ENCODE measurements at regions not wholly inside any gene's neighbourhood (a gene's known extent, or its start where the extent isn't known, plus 50 kb on each side); places are given as distances from the start of the nearest gene placed in this dataset.
"Not testable (repeated sequence)": the region's sequence is repeated elsewhere in the genome, so short reads cannot be mapped to it uniquely, and the experiment has no call there.

DNA sequence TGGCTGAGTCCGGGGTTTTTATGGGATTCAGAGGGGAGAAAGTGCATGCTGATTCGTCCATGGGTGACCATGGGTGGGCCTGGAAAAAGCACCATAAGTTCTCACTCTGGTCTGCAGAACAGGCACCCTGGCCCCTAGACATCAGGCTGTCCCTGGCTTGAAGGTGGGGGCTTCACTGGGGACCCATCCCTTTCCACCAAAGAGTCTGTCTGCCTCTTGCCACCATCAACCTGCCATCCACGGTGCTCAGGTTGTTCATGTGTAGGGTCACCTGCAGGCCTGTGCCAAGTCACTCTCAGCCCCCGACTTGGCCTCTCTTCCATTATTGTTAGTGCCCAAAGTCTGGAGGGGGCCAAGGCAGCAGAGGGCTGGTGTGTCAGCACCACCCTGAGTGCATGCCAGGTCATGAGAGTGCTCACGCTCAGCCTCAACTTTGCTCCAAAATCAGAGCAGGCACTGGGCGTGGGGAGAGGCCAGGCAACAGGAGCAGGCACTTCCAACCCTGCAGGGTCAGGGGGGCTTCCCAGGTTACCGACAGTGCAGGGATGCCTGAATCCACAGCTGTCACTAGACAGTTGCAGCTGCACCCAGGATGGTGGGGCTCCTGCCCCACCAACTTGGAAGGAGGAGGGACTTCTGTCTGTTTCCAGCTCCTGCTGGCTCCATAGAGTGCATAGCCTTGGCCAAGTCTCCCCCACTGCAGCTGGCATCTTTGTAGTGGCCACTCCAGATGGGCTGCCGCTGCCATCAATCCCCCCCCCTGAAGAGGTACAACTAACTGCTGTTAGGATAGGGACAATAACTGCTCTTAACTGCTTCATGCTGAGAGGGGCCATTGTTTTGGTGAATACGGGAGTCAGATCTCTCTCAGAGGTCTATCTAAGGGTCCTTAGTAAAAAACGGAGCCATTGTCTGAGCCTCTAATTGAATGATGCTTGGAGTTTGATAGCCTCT lies 209.3 kb downstream of the AKAIN1 start:
- ChIA-PET CTCF (no interaction called here), POLR2A (no interaction called here)
- no peak overlapping the region for H3K27ac Mint-ChIP-seq
- DNase-seq = no peak
- no peaks in the 10 kb centered on the region for H3K36me3 Mint-ChIP-seq (ENCODE audit: low read depth)
- H3K9me3 Mint-ChIP-seq = peaks cover 4% of the 10 kb centered on the region
- no peaks in the 10 kb centered on the region for H3K27me3 Mint-ChIP-seq
- no peaks in the 10 kb centered on the region for H3K4me1 Mint-ChIP-seq
- H3K4me3 Mint-ChIP-seq = no peak overlapping the region

GRCh38 chr18:4986677-4987076 lies 210.4 kb downstream of the AKAIN1 start:
- Mint-ChIP-seq H3K36me3 (ENCODE audit: low read depth) (no peaks in the 10 kb centered on the region), H3K9me3 (no peaks in the 10 kb centered on the region), H3K27ac (no peak overlapping the region), H3K4me3 (no peak overlapping the region), H3K27me3 (no peaks in the 10 kb centered on the region), H3K4me1 (no peaks in the 10 kb centered on the region)
- ChIA-PET POLR2A (no interaction called here), CTCF (interaction anchor here (0.6 kb wide), 1 partner anchor 64 kb away, joined by 3 read pairs; no protein-coding TSS in a partner anchor)
- DNase-seq = no peak

GRCh38 chr18:4986066-4986465 lies 211.0 kb downstream of the AKAIN1 start:
- H3K36me3 Mint-ChIP-seq (ENCODE audit: low read depth) = no peaks in the 10 kb centered on the region
- POLR2A ChIA-PET = no interaction called here

DNA sequence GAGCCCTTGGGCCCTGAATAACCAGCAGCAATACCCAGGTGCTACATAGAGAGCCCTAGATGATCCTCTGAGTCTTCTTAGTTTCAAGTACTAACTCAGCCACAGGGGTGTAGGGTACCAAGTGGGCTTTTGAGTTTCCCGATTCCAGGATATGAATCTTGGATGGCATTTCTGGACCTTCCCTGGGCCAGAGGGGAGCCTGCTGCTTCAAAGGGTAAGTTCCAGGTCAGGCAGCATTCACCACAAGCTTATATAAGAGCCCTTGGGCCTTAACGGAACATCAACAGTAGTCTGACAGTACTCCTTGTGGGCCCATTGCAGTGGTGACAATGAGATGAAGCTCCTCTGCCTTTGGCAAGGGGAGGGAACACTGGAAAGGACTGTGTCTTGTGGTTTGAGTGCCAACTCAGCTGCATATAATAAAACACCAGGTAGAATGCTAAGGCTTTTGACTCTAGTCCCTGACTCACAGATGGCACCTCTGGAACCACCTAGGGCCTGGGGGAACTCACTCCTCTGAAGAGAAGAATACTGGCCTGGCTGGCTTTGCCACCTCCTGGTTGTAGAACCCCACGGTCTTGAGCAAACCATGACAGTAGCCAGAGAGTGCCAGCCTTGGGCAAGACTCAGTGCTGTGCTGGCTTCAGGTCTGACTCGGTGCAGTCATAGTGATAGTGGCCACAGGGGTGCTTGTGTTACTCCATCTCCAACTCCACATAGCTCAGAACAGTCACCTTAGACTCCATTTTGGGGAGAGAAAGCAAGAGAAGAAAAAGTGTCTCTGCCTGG lies 235.7 kb downstream of the AKAIN1 start:
- CTCF ChIA-PET = no interaction called here
- H3K4me1 Mint-ChIP-seq = no peaks in the 10 kb centered on the region

More at GRCh38 chr18:4986066-4986465, 211.0 kb downstream of the AKAIN1 start:
- CTCF ChIA-PET = no interaction called here
- H3K4me3 Mint-ChIP-seq = no peak overlapping the region
- H3K9me3 Mint-ChIP-seq = no peaks in the 10 kb centered on the region
- DNase-seq = no peak
- H3K4me1 Mint-ChIP-seq = no peaks in the 10 kb centered on the region
- no peak overlapping the region for H3K27ac Mint-ChIP-seq
- H3K27me3 Mint-ChIP-seq = no peaks in the 10 kb centered on the region

GRCh38 chr18:4960578-4960977 lies 236.5 kb downstream of the AKAIN1 start:
- no peak for DNase-seq
- H3K36me3 Mint-ChIP-seq (ENCODE audit: low read depth) = no peaks in the 10 kb centered on the region
- CTCF ChIA-PET = no interaction called here
- no peaks in the 10 kb centered on the region for H3K27me3 Mint-ChIP-seq
- no peak overlapping the region for H3K27ac Mint-ChIP-seq
- POLR2A ChIA-PET = no interaction called here
- no peaks in the 10 kb centered on the region for H3K4me1 Mint-ChIP-seq
- no peak overlapping the region for H3K4me3 Mint-ChIP-seq
- H3K9me3 Mint-ChIP-seq = peaks cover 13% of the 10 kb centered on the region

More for the DNA sequence above, 235.7 kb downstream of the AKAIN1 start:
- Mint-ChIP-seq H3K36me3 (ENCODE audit: low read depth) (no peaks in the 10 kb centered on the region), H3K27me3 (no peaks in the 10 kb centered on the region), H3K4me3 (no peak overlapping the region), H3K9me3 (peaks cover 13% of the 10 kb centered on the region), H3K27ac (no peak overlapping the region)
- POLR2A ChIA-PET = no interaction called here
- DNase-seq = no peak

DNA sequence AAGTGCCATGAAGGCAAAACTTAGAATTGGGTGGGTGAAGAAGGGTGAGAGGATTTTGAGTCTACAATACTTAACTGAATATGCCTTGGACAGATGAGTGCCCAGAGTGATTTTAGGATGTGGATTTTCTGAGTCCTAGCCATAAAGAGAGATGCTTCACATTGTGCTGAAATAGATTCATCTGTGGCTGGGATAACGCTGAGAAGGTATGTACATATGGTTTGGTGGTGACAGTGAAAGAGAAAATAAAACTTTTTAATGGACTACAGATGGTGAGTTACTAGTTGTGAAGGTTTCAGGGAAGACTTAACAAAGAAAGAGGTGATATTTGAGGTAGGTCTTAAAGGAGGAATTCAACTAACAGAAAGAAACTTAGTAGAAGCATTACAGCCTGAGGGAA lies 265.8 kb downstream of the AKAIN1 start:
- POLR2A ChIA-PET = no interaction called here
- H3K4me3 Mint-ChIP-seq = no peak overlapping the region
- CTCF ChIA-PET = no interaction called here

DNA sequence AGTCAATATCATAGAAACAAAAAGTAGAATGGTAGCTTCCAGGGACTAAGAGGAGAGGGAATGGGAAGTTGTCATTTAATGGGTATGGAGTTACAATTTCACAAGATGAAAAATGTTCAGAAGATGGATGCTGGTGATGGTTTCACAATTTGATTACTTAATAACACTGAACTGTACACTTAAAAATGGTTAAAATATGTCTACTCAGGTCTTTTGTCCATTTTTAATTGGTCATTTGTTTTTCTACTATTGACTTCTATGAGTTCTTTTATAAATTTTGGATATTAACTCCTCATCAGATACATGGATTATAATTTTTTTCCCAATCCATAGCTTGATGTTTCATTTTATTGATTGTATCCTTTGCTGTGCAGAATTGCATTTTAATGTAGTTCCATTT lies 275.5 kb downstream of the AKAIN1 start:
- POLR2A ChIA-PET = no interaction called here
- CTCF ChIA-PET = no interaction called here
- Mint-ChIP-seq H3K27me3 (no peaks in the 10 kb centered on the region), H3K4me1 (no peaks in the 10 kb centered on the region), H3K4me3 (no peak overlapping the region), H3K36me3 (ENCODE audit: low read depth) (no peaks in the 10 kb centered on the region), H3K27ac (no peak overlapping the region), H3K9me3 (peaks cover 5% of the 10 kb centered on the region)
- DNase-seq = no peak

More for the DNA sequence above, 265.8 kb downstream of the AKAIN1 start:
- Mint-ChIP-seq H3K36me3 (ENCODE audit: low read depth) (no peaks in the 10 kb centered on the region), H3K27me3 (no peaks in the 10 kb centered on the region), H3K27ac (no peak overlapping the region), H3K9me3 (peaks cover 18% of the 10 kb centered on the region), H3K4me1 (no peaks in the 10 kb centered on the region)
- no peak for DNase-seq

DNA sequence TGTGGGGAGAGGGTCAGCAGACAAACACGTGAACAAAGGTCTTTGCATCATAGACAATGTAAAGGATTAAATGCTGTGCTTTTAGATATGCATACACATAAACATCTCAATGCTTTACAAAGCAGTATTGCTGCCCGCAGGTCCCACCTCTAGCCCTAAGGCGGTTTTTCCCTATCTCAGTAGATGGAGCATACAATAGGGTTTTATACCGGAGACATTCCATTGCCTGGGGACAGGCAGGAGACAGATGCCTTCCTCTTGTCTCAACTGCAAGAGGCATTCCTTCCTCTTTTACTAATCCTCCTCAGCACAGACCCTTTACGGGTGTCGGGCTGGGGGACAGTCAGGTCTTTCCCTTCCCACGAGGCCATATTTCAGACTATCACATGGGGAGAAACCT lies 279.5 kb downstream of the AKAIN1 start:
- H3K4me3 Mint-ChIP-seq; H3K4me1 Mint-ChIP-seq; CTCF ChIA-PET; POLR2A ChIA-PET; H3K36me3 Mint-ChIP-seq (ENCODE audit: low read depth); DNase-seq; H3K27ac Mint-ChIP-seq; H3K27me3 Mint-ChIP-seq; H3K9me3 Mint-ChIP-seq: not testable (repeated sequence)

- Mint-ChIP-seq H3K27me3 (no peaks in the 10 kb centered on the region), H3K9me3 (peaks cover 4% of the 10 kb centered on the region), H3K4me3 (no peak overlapping the region), H3K36me3 (ENCODE audit: low read depth) (no peaks in the 10 kb centered on the region), H3K4me1 (no peaks in the 10 kb centered on the region), H3K27ac (no peak overlapping the region)
- ChIA-PET CTCF (no interaction called here), POLR2A (no interaction called here)
- DNase-seq = no peak
Measured at GRCh38 chr18:4908328-4908727, 288.7 kb downstream of the AKAIN1 start.

DNA sequence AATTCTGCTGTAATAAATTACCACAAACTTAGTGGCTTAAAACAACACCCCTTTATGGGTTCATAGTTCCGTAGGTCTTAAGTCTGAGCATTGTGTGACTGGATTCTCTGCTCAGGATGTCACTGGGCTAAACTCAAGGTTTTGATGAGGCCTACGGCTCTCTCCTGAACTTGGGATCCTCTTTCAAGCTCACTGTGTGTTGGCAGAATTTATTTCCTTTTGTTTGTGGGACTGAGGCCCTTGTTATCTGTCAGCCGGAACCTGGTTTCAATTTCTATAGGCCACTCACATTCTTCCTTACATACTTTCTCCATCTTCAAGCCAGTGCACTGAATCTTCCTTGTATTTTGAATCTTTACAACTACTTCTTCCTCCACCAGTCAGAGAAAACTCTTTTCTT lies 290.2 kb downstream of the AKAIN1 start:
- ChIA-PET POLR2A (no interaction called here), CTCF (no interaction called here)
- H3K36me3 Mint-ChIP-seq (ENCODE audit: low read depth) = no peaks in the 10 kb centered on the region
- no peaks in the 10 kb centered on the region for H3K4me1 Mint-ChIP-seq
- no peak overlapping the region for H3K4me3 Mint-ChIP-seq
- DNase-seq = no peak
- no peak overlapping the region for H3K27ac Mint-ChIP-seq
- H3K9me3 Mint-ChIP-seq = peaks cover 3% of the 10 kb centered on the region
- H3K27me3 Mint-ChIP-seq = no peaks in the 10 kb centered on the region

- POLR2A ChIA-PET = no interaction called here
- no peak for DNase-seq
- no peak overlapping the region for H3K4me3 Mint-ChIP-seq
- H3K4me1 Mint-ChIP-seq = no peaks in the 10 kb centered on the region
- H3K36me3 Mint-ChIP-seq (ENCODE audit: low read depth) = no peaks in the 10 kb centered on the region
- H3K9me3 Mint-ChIP-seq = peaks cover 12% of the 10 kb centered on the region
- CTCF ChIA-PET = no interaction called here
- H3K27ac Mint-ChIP-seq = no peak overlapping the region
- no peaks in the 10 kb centered on the region for H3K27me3 Mint-ChIP-seq
Measured at GRCh38 chr18:4888251-4889040, 308.6 kb downstream of the AKAIN1 start.

- H3K9me3 Mint-ChIP-seq = peaks cover 20% of the 10 kb centered on the region
- H3K27ac Mint-ChIP-seq = no peak overlapping the region
- no peaks in the 10 kb centered on the region for H3K4me1 Mint-ChIP-seq
- H3K36me3 Mint-ChIP-seq (ENCODE audit: low read depth) = no peaks in the 10 kb centered on the region
- DNase-seq = no peak
- H3K4me3 Mint-ChIP-seq = no peak overlapping the region
- no peaks in the 10 kb centered on the region for H3K27me3 Mint-ChIP-seq
- CTCF ChIA-PET = no interaction called here
- POLR2A ChIA-PET = no interaction called here
Measured at GRCh38 chr18:4878480-4878879, 318.6 kb downstream of the AKAIN1 start.

- CTCF ChIA-PET = no interaction called here
- Mint-ChIP-seq H3K27ac (no peak overlapping the region), H3K36me3 (ENCODE audit: low read depth) (no peaks in the 10 kb centered on the region), H3K4me1 (no peaks in the 10 kb centered on the region), H3K9me3 (peaks cover 28% of the 10 kb centered on the region), H3K27me3 (no peaks in the 10 kb centered on the region), H3K4me3 (no peak overlapping the region)
- DNase-seq = no peak
- POLR2A ChIA-PET = no interaction called here
Measured at GRCh38 chr18:4871197-4871596, 325.9 kb downstream of the AKAIN1 start.

All from activated CD4-positive, alpha-beta T cell treated with anti-CD3 and anti-CD28 coated beads, Interleukin-2, amount 10 ng/mL, durations not matched to agents 7 days and 5 days (primary cell).